ENCODE measurements at regions not wholly inside any gene's neighbourhood (a gene's known extent, or its start where the extent isn't known, plus 50 kb on each side); places are given as distances from the start of the nearest gene placed in this dataset.
"Not testable (repeated sequence)": the region's sequence is repeated elsewhere in the genome, so short reads cannot be mapped to it uniquely, and the experiment has no call there.

DNA sequence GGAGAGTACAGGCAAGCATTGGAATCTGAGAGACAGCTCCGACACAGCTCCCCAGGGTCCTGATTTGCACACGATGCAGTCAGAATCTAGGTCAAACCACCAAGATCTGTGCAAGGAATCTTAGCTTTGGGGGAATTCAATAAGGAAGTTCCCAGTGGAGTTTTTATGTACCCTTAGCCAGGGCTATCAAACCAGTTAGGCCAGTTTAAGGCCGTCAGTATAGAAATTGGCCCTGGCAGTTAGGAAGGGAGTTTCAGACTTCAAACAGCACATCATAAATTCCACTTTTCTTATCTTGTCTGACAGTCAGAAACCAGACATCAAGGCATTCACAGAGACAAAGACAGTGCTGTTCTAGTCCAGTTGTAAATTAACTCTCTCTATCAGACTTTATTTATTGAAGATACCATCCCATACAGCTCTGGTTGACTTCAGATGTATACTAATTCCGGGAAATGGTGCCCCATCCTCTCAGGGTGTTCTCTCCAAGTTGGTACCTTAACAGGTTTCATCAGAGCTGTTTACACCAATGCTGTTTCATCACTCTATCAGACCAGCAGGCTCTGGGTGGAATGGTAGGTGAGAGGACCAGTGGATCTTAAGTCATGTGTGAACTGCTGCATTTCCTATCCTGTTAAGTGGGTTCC lies 157.5 kb upstream of the ATF7IP start:
- DNase-seq (ENCODE audit: low read depth in 3 of 3): no peak

DNA sequence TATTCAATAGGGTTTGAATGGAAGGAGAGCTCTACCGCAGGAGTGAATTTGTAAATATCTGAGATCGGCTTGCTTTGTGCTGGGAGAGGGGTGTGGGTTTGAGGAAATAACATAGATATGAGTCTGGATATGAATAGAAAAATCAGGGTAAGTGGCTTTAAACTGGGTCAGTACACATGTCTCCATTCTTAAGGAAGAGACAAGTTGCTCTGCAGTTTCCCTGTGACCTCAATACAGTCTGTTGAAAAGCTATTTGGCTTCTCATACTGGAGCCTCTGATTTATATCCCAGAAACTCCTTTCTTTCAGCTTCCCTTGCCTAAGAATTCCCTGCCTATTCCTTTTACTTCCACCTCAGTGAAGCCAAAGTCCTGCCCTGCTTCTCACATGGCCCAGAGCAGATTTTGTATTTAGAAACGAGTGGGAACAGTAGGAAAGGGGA lies 153.5 kb upstream of the ATF7IP start:
- no peak for DNase-seq (ENCODE audit: low read depth in 3 of 3)

GRCh38 chr12:14213542-14213941 lies 151.9 kb upstream of the ATF7IP start:
- DNase-seq (ENCODE audit: low read depth in 3 of 3): no peak

DNA sequence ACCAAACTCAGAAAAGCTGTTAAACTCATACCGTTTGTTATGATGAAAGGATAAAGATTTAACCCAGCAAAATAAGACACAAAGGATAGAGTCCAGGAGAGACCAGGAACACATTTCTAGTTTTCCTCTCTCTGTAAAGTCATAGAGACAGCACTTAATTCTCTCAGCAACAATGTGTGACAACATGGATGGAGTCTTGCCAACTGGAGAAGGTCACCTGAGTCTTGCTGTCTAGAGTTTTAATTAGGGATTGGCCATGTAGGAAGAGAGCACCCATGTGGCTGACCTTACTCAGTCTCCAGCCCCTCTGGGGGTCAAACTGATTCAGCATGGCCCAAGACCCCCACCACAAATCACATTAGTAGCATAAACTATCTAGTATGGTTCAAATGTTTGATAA lies 151.0 kb upstream of the ATF7IP start:
- DNase-seq (ENCODE audit: low read depth in 3 of 3): no peak

- not testable (repeated sequence) for DNase-seq (ENCODE audit: low read depth in 3 of 3)
These were observed 149.5 kb upstream of the ATF7IP start for GRCh38 chr12:14215949-14216348.

DNA sequence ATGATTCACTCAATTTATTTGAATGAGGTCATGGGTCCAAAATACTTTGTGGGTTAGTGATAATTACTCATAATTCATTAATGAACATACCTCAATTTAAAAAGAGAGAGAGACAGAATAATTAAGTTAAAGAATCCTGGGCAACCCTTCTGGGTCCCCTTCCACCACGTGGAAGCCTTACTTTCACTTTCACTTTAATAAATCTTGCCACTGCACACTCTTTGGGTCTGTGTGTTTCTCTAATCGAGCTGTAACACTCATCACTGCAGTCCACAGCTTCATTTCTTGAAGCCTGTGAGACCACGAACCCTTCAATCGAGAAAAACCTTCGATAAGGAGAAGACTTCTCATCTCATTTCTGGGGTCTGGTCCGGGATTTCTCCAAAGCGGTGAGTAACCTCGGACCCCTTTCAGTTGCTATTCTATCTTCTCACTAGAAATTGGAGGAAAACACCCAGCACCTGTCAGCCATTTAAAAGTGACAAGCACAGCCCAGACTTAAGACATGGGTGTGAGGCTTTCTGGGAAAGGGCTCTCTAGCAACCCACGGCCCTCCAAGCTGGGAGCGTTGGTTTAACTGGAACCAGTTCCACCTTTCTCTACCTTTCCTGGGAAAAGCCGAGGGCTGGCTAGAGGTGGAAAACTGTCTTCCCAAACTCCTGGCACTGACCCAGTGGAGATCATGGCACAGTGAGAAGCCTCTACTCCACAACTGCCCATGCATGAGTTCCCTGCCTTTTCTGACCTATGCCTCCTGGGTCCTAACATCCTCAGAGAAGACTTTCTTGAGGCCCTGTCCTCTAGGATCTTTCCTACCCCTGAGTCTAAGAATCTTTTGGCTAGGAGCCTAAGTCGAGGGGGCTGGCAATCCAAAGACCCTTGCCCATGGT lies 148.8 kb upstream of the ATF7IP start:
- DNase-seq (ENCODE audit: low read depth in 3 of 3): no peak

DNA sequence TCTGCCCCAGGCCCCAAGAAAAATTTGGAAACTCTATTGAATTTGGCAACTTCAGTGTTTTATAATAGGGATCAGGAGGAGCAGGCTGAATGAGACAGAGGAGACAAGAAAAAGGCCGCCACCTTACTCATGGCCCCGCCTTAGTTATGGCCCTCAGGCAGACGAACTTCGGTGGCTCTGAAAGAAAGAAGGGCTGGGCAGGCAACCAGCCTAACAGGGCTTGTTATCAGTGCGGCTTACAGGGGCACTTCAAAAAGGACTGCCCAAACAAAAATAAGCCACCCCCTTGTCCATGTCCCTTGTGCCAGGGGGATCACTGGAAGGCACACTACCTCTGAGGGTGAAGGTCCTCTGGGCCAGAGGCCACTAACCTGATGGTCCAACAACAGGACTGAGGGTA lies 146.3 kb upstream of the ATF7IP start:
- no peak for DNase-seq (ENCODE audit: low read depth in 3 of 3)

GRCh38 chr12:14219670-14220069 lies 145.8 kb upstream of the ATF7IP start:
- not testable (repeated sequence) for DNase-seq (ENCODE audit: low read depth in 3 of 3)

GRCh38 chr12:14225064-14225463 lies 140.4 kb upstream of the ATF7IP start:
- no peak for DNase-seq (ENCODE audit: low read depth in 3 of 3)

- not testable (repeated sequence) for DNase-seq (ENCODE audit: low read depth in 3 of 3)
These were observed 130.3 kb upstream of the ATF7IP start for GRCh38 chr12:14235176-14235575.

DNA sequence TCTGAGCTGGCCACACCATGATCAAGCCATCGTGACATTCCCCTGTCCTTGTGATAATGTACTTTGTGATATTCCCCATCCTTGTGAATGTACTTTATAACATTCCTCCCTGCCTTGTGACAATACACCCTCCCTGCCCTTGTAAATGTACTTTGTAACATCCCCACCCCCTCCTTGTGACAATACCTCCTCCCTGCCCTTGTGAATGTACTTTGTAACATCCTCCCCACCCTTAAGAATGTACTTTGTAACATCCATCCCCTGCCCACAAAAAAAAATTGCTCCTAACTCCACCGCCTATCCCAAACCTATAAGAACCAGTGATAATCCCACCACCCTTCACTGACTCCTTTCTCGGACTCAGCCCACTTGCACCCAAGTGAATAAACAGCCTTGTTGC lies 128.8 kb upstream of the ATF7IP start:
- DNase-seq (ENCODE audit: low read depth in 3 of 3): not testable (repeated sequence)

DNA sequence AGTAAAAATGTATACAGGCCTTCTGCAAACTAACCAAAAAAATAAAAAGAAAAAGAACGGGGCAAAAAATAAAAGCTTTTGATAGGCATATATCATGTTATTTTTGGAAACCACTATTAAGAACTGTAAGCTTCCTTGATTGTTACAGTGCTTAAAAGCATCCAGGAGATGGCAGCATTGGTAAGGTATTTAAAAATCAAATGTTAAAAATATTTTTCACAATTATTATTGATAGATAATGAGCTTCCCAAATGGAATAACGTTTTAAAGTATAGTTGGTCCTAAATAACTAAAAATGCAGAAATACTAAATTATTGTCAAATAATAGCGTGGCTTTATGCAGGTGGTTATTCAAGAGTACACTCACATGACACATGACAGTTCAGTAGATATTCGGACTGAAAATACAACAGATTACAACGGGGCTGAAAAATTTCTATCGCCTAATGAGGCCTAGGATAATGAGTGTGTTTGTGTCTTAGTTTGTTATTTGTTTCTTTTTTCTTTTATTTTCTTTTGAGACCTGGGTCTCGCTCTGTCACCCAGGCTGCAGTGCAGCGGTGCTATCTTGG lies 127.2 kb upstream of the ATF7IP start:
- no peak for DNase-seq (ENCODE audit: low read depth in 3 of 3)

DNA sequence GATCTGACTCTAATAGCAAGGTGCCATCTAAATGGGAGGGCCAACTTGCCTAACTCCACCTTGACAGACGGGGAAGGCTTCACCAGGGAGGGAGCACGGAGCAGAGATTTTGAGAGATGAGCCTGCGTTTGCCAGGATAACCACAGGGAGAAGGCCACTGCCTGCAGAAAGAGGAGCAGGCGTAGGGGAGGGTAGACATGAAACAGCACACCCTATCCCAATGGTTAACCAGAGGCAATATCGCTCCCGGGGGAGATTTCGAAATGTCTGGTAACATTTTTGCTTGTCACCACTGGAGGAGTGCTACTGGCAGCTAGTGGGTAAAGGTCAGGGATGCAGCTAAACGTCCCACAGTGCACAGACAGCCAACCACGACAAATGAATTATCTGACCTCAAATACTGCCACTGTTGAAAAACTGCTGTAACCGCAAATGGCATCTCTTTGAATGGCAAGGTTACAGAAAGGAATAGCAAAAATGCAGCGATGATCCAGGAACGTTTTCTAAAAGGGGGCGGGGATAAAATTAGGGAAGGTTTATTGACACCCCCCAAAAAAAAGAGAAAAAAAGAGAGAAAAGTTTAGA lies 126.0 kb upstream of the ATF7IP start:
- DNase-seq (ENCODE audit: low read depth in 3 of 3): no peak

- DNase-seq (ENCODE audit: low read depth in 3 of 3): no peak
These were observed 125.3 kb upstream of the ATF7IP start for GRCh38 chr12:14239935-14240872.

DNA sequence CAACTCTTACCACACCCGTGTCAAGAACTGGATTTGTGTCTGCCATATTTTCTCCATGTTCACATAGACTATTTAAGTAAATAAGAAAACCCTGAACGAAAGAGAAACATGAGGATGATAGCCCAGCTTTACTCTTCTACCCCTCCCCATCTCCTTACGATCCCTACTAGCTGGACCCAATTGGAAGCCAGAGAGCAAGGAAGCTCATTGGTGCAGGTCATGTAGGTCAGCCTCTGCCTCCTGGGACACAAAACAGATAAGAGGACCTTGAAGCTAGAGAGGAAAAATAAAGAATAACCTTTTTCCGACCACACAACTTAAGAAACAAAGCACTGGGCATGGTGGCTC lies 124.6 kb upstream of the ATF7IP start:
- DNase-seq (ENCODE audit: low read depth in 3 of 3): no peak

DNA sequence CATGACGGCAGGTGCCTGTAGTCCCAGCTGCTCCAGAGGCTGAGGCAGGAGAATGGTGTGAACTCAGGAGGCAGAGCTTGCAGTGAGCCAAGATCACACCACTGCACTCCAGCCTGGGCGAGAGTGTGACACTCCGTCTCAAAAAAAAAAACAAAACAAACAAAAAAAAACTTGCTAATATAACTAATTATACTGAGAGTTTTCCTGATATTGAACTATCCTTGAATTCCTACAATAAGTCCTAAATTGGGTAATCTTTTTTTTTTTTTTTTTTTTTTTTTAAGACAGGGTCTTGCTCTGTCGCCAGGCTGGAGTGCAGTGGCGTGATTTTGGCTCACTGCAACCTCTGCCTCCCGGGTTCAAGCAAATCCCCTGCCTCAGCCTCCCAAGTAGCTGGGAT lies 122.7 kb upstream of the ATF7IP start:
- not testable (repeated sequence) for DNase-seq (ENCODE audit: low read depth in 3 of 3)

DNA sequence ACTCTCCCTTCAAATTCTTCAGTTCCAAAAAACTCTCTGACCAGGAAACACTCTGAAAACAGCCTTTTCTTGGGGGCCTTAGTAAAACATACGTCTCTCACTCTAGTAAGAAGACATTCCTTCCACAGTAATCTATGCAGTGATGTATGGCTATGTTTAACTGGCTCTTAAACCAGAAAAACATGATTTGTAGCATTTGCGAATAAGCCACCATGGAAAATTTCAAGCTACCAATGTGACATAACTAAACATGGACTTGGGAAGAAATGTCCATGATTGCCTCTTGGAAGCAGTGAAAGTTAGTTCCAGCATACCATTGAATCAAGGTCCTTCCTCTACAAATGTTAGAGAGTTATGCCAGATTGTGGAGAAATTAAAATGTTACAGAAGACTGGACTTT lies 121.5 kb upstream of the ATF7IP start:
- no peak for DNase-seq (ENCODE audit: low read depth in 3 of 3)

DNA sequence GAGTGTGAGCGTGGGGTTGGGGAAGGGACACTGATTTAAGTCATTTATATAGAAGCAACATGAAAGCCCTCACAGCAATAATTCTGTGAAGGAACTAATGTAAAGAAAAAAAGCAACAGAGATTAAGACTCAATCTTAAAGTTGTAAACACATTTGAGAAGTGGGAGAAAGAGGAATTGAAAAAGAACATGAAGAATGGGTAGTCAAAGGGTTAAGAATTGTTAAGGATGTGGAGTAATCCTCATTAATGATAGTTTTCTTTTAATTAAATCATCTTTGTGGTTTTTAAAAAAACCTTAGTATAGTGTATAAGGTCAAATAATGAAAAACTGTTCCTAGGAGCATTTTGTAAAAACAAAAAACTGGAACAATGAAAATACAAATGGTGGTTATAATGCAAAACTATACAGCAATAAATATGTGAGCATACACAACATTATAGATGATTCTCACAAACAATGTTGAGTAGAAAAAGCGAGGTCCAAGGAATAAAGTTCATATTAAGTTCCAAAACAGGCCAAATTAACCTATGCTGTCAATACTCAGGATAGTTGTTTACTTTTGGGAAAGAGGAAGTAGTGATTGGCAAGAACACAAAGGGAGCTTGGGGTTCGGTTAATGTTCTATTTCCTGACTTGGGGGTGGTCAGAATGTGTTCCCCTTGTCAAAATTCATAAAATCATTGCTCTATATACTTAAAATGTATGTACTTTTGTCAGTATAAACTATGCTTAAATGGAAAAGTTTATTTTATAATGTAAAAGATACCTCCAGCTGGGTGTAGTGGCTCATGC lies 120.4 kb upstream of the ATF7IP start:
- no peak for DNase-seq (ENCODE audit: low read depth in 3 of 3)

DNA sequence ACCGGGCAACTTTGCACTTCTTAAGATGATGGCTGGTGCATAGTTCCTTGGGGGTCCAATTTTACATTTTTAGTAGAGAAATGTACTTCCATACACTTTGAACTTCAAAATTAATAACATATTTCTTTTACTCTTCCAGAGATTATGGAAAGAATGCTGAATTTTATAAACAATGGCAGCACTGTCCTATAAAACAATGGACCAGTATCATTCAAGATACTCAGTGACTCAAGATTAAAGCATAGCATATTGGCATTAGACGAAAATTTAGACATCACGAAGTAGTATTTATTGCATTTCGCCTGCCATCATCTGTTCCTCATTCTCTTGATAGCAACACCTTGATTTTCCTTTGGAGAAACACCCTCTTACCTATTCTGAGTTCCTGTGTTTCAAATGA lies 118.3 kb upstream of the ATF7IP start:
- DNase-seq (ENCODE audit: low read depth in 3 of 3): no peak

DNA sequence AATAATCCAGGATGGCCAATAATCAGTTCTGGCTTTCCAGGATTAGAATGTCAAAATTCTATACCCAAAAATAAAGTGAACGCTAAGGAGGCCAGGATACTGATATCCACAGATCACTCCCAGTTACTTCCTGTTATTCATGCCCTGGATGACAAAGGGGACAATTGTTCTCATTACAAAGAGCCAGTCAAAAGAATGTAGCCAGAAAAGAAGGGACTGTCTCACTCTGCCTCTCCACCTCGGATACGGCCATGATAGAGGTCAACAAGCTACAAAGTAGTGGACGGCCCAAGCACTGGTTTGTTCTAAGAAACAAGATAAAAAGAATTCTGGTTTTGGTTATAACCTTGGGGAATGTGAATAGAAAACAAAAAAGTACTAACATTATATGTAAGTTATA lies 116.1 kb upstream of the ATF7IP start:
- DNase-seq (ENCODE audit: low read depth in 3 of 3): no peak

DNA sequence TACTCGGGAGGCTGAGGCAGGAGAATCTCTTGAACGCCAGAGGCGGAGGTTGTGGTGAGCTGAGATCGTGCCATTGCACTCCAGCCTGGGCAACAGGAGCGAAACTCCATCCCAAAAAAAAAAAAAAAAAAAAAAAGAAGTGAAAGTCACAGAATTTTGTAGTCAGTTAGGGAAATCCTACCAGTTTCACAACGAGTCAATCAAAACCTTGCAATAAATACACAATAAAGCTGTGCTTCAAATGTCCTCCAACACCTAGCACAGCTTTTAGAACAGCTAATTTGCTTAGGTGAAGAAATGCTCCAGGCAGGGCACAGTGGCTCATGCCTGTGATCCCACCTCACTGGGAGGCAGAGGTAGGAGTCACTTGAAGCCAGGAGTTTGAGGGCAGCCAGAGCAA lies 112.8 kb upstream of the ATF7IP start:
- DNase-seq (ENCODE audit: low read depth in 3 of 3): no peak
